ENCODE measurements at regions not wholly inside any gene's neighbourhood (a gene's known extent, or its start where the extent isn't known, plus 50 kb on each side); places are given as distances from the start of the nearest gene placed in this dataset.
A peak's percentile ranks its signal among the peaks of the same experiment; 100 is the strongest.

DNA sequence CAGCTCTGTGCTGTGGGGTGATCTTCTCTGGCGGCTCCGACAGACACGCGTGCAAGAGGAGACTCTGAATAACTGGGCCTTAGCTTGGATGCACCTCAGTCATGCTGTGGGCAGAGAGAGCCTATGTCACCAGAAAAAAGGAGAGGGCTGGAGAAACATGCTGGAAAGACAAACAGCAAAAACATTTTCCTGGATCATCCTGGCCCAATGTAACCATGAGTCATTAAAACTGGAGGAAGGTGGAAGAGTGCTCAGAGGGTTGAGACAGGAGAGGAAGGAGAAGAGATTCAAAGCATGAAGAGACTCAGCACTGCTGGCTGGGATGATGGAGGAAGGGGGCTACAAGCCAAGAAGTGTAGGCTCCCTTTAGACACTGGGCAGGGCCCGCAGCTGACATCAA lies 292.0 kb downstream of the CDH26 start:
- Histone ChIP-seq H3K27ac (ENCODE audit: low read depth, low read length) (peak overlapping the region; percentile 55), H3K27me3 (ENCODE audit: insufficient read depth, low read length) (no peaks in the 10 kb centered on the region), H3K36me3 (ENCODE audit: insufficient read depth, low read length) (no peaks in the 10 kb centered on the region), H3K79me2 (ENCODE audit: insufficient read depth, low read length) (no peaks in the 10 kb centered on the region), H2AFZ (ENCODE audit: low read depth, low read length) (no peak overlapping the region), H3K9me3 (ENCODE audit: insufficient read depth, low read depth, low read length) (no peaks in the 10 kb centered on the region), H3K9ac (ENCODE audit: low read length) (peak overlapping the region; percentile 13), H3K4me2 (ENCODE audit: low read length) (peak overlapping the region; percentile 43), H4K20me1 (ENCODE audit: insufficient read depth, low read length) (no peaks in the 10 kb centered on the region), H3K4me3 (ENCODE audit: insufficient read depth, low read depth, low read length) (no peak overlapping the region), H3K4me1 (ENCODE audit: insufficient read depth, low read length) (peaks cover 24% of the 10 kb centered on the region)
- peaks cover 7% of the 10 kb centered on the region for H3K9me3 Mint-ChIP-seq (ENCODE audit: unreplicated experiment)
- H3K27me3 Mint-ChIP-seq (ENCODE audit: low read depth, unreplicated experiment), result peaks cover 15% of the 10 kb centered on the region
- H3K36me3 Mint-ChIP-seq (ENCODE audit: low read depth, unreplicated experiment), result peaks cover 1% of the 10 kb centered on the region
- TF ChIP-seq, protein P1, sequence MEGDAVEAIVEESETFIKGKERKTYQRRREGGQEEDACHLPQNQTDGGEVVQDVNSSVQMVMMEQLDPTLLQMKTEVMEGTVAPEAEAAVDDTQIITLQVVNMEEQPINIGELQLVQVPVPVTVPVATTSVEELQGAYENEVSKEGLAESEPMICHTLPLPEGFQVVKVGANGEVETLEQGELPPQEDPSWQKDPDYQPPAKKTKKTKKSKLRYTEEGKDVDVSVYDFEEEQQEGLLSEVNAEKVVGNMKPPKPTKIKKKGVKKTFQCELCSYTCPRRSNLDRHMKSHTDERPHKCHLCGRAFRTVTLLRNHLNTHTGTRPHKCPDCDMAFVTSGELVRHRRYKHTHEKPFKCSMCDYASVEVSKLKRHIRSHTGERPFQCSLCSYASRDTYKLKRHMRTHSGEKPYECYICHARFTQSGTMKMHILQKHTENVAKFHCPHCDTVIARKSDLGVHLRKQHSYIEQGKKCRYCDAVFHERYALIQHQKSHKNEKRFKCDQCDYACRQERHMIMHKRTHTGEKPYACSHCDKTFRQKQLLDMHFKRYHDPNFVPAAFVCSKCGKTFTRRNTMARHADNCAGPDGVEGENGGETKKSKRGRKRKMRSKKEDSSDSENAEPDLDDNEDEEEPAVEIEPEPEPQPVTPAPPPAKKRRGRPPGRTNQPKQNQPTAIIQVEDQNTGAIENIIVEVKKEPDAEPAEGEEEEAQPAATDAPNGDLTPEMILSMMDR (IDR thresholded peaks at IDR 0.05; ENCODE audit: insufficient read depth, low read depth, low read length), result no peak
- TF ChIP-seq EZH2 (IDR thresholded peaks at IDR 0.05; ENCODE audit: insufficient read depth, low read length), result no peak
- FAIRE-seq (no peak), DNase-seq (ENCODE audit: low read depth) (no peak)
- H3K4me3 Mint-ChIP-seq (ENCODE audit: unreplicated experiment), result no peak overlapping the region
- H3K4me1 Mint-ChIP-seq (ENCODE audit: low read depth, unreplicated experiment), result peaks cover 16% of the 10 kb centered on the region
- H3K27ac Mint-ChIP-seq (ENCODE audit: unreplicated experiment), result peak overlapping the region; percentile 68

DNA sequence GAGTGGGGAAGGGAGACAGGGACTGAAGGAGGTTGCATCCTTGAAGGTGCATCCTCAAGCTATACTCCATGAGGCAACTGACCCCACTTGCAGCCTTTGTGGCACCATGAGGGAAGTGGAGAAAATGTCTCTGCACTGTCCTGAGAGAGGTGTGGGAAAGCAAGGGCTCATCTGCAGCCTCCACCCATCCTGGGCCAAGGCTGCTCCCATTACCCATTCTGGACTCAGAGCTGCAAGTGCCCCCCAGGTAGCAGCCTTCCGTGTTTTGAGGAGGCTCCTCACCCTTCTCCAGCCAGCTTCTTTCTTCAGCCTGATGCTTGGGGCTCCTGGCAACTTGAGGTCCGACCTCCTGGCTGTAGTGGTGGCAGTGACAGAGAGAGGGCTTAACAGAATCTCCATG lies 294.6 kb downstream of the CDH26 start:
- Histone ChIP-seq H2AFZ (ENCODE audit: low read depth, low read length) (no peak overlapping the region), H3K4me2 (ENCODE audit: low read length) (no peak overlapping the region), H3K9ac (ENCODE audit: low read length) (no peak overlapping the region), H3K36me3 (ENCODE audit: insufficient read depth, low read length) (no peaks in the 10 kb centered on the region), H3K27ac (ENCODE audit: low read depth, low read length) (no peak overlapping the region), H3K4me1 (ENCODE audit: insufficient read depth, low read length) (peaks cover 34% of the 10 kb centered on the region), H3K27me3 (ENCODE audit: insufficient read depth, low read length) (no peaks in the 10 kb centered on the region), H3K9me3 (ENCODE audit: insufficient read depth, low read depth, low read length) (no peaks in the 10 kb centered on the region), H3K4me3 (ENCODE audit: insufficient read depth, low read depth, low read length) (no peak overlapping the region), H3K79me2 (ENCODE audit: insufficient read depth, low read length) (no peaks in the 10 kb centered on the region), H4K20me1 (ENCODE audit: insufficient read depth, low read length) (no peaks in the 10 kb centered on the region)
- TF ChIP-seq, protein P1 (IDR thresholded peaks at IDR 0.05; ENCODE audit: insufficient read depth, low read depth, low read length), result no peak
- TF ChIP-seq EZH2 (IDR thresholded peaks at IDR 0.05; ENCODE audit: insufficient read depth, low read length), result no peak
- no peak for DNase-seq (ENCODE audit: low read depth)
- no peak overlapping the region for H3K27ac Mint-ChIP-seq (ENCODE audit: unreplicated experiment)
- H3K4me3 Mint-ChIP-seq (ENCODE audit: unreplicated experiment), result no peak overlapping the region
- no peak for FAIRE-seq
- H3K36me3 Mint-ChIP-seq (ENCODE audit: low read depth, unreplicated experiment), result peaks cover 3% of the 10 kb centered on the region
- peaks cover 7% of the 10 kb centered on the region for H3K9me3 Mint-ChIP-seq (ENCODE audit: unreplicated experiment)
- peaks cover 16% of the 10 kb centered on the region for H3K4me1 Mint-ChIP-seq (ENCODE audit: low read depth, unreplicated experiment)
- H3K27me3 Mint-ChIP-seq (ENCODE audit: low read depth, unreplicated experiment), result peaks cover 32% of the 10 kb centered on the region

DNA sequence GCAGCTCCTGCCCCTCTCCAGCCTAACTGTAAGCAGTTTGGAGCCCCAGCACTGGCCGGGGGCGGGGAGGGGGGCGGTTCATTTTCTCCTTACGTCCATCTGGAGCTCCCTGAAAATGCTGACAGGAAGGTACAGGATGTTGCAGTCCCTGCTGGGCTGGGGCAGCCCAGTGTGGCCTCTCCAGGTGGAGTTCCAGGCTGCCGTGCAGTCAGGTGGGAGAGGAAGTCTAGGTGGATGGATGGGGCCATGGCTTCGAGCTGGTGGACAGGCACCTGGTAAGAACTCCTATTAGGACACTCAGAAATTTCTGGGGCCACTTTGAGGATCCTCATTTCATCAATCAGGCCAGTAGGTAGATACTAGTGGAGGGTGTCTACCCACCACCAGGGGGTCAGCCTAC lies 295.2 kb downstream of the CDH26 start:
- peaks cover 33% of the 10 kb centered on the region for H3K27me3 Mint-ChIP-seq (ENCODE audit: low read depth, unreplicated experiment)
- Histone ChIP-seq H3K4me3 (ENCODE audit: insufficient read depth, low read depth, low read length) (no peak overlapping the region), H3K27me3 (ENCODE audit: insufficient read depth, low read length) (no peaks in the 10 kb centered on the region), H3K27ac (ENCODE audit: low read depth, low read length) (no peak overlapping the region), H3K4me2 (ENCODE audit: low read length) (no peak overlapping the region), H3K4me1 (ENCODE audit: insufficient read depth, low read length) (peaks cover 34% of the 10 kb centered on the region), H3K9me3 (ENCODE audit: insufficient read depth, low read depth, low read length) (no peaks in the 10 kb centered on the region), H2AFZ (ENCODE audit: low read depth, low read length) (no peak overlapping the region), H3K79me2 (ENCODE audit: insufficient read depth, low read length) (no peaks in the 10 kb centered on the region), H4K20me1 (ENCODE audit: insufficient read depth, low read length) (no peaks in the 10 kb centered on the region), H3K36me3 (ENCODE audit: insufficient read depth, low read length) (no peaks in the 10 kb centered on the region), H3K9ac (ENCODE audit: low read length) (no peak overlapping the region)
- H3K36me3 Mint-ChIP-seq (ENCODE audit: low read depth, unreplicated experiment), result peaks cover 3% of the 10 kb centered on the region
- H3K27ac Mint-ChIP-seq (ENCODE audit: unreplicated experiment), result no peak overlapping the region
- no peak for FAIRE-seq
- H3K4me3 Mint-ChIP-seq (ENCODE audit: unreplicated experiment), result no peak overlapping the region
- peaks cover 7% of the 10 kb centered on the region for H3K9me3 Mint-ChIP-seq (ENCODE audit: unreplicated experiment)
- peaks cover 16% of the 10 kb centered on the region for H3K4me1 Mint-ChIP-seq (ENCODE audit: low read depth, unreplicated experiment)
- TF ChIP-seq, protein P1 (IDR thresholded peaks at IDR 0.05; ENCODE audit: insufficient read depth, low read depth, low read length), result no peak
- no peak for TF ChIP-seq EZH2 (IDR thresholded peaks at IDR 0.05; ENCODE audit: insufficient read depth, low read length)
- DNase-seq (ENCODE audit: low read depth), result no peak

Measured in astrocyte (in vitro differentiated cells and primary cell).